Fibroblast of lung (primary cell): ENCODE measurements at regions not wholly inside any gene's neighbourhood (a gene's known extent, or its start where the extent isn't known, plus 50 kb on each side); places are given as distances from the start of the nearest gene placed in this dataset.

Experiments used
- DNase-seq, 2 donors: peaks; one replicate each; pipeline versions ENCODE4 v3.0.0 to v3.0.0-alpha.2; 2010; ENCODE audit warnings: low read depth in 2 of 2
- H2AFZ ChIP-seq: 2 replicates; pipeline ENCODE4 v1.5.1; 2012; ENCODE audit warnings: low read length, control low read depth, inconsistent platforms
- H3K27ac ChIP-seq: 2 replicates; pipeline ENCODE4 v1.5.1; 2011; ENCODE audit warnings: low read length, control low read depth; ENCODE audit not compliant: insufficient read depth
- H3K27me3 ChIP-seq: 2 replicates; pipeline ENCODE4 v1.5.1; 2011; ENCODE audit warnings: mild to moderate bottlenecking, low read length; ENCODE audit not compliant: control insufficient read depth, insufficient read depth
- H3K36me3 ChIP-seq: 2 replicates; pipeline ENCODE4 v1.5.1; 2011; ENCODE audit warnings: low read length; ENCODE audit not compliant: control insufficient read depth, insufficient read depth
- H3K4me1 ChIP-seq: 2 replicates; pipeline ENCODE4 v1.5.1; 2011; ENCODE audit warnings: low read length; ENCODE audit not compliant: control insufficient read depth, insufficient read depth; ENCODE audit errors: extremely low read depth
- H3K4me2 ChIP-seq: 2 replicates; pipeline ENCODE4 v1.5.1; 2011; ENCODE audit warnings: low read length, control low read depth; ENCODE audit not compliant: insufficient read depth; ENCODE audit errors: extremely low read depth
- H3K4me3 ChIP-seq, 4 experiments: fragments of 200-600 bp in 1 of 4; sonication (generic) in 1 of 4; replicated peaks in 1 of 4; 2 replicates each; pipeline ENCODE4 v1.5.1; 2011 to 2016; ENCODE audit warnings: low read length in 4 of 4, low read depth in 3 of 4, mild to moderate bottlenecking in 3 of 4, control low read depth in 2 of 4, inconsistent platforms in 1 of 4, mixed read lengths in 1 of 4; ENCODE audit not compliant: insufficient read depth in 1 of 4; ENCODE audit errors: control extremely low read depth in 1 of 4
- H3K79me2 ChIP-seq: 2 replicates; pipeline ENCODE4 v1.5.1; 2012; ENCODE audit warnings: mild to moderate bottlenecking, low read length, inconsistent platforms; ENCODE audit not compliant: control insufficient read depth, insufficient read depth
- H3K9ac ChIP-seq: 2 replicates; pipeline ENCODE4 v1.5.1; 2011; ENCODE audit warnings: mild to moderate bottlenecking, low read length, control low read depth; ENCODE audit not compliant: insufficient read depth
- H3K9me3 ChIP-seq: 2 replicates; pipeline ENCODE4 v1.5.1; 2012; ENCODE audit warnings: low read depth, low read length; ENCODE audit not compliant: control insufficient read depth, insufficient read depth
- H4K20me1 ChIP-seq: 2 replicates; pipeline ENCODE4 v1.5.1; 2011; ENCODE audit warnings: low read length; ENCODE audit not compliant: control insufficient read depth, insufficient read depth; ENCODE audit errors: extremely low read depth
- CTCF ChIP-seq, 2 donors: IDR thresholded peaks in 1 of 2; conservative IDR thresholded peaks in 1 of 2; 1 replicate in 1 of 2; 2 replicates in 1 of 2; pipeline ENCODE4 v1.5.1; 2011 to 2012; ENCODE audit warnings: low read length in 2 of 2, control low read depth in 1 of 2, inconsistent platforms in 1 of 2, low read depth in 1 of 2, mild to moderate bottlenecking in 1 of 2
- EZH2 ChIP-seq: IDR thresholded peaks from 2 replicates; pipeline ENCODE4 v1.5.1; 2012; ENCODE audit warnings: low read length, control low read depth, mild to moderate bottlenecking; ENCODE audit errors: missing control alignments

DNA sequence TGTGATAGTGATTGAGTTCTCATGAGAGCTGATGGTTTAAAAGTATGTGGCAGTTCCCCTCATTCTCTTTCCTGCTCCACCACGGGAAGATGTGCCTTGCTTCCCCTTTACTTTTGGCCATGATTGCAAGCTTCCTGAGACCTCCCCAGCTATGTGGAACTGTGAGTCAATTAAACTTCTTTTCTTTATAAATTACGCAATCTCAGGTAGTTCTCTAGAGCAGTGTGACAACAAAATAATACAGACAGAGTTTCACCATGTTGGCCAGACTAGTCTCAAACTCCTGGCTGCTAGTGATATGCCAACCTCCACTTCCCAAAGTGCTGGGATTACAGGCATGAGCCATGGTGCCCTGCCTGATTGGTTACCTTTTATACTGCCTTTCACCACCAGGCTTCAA is 755.2 kb downstream of the METTL15 start:
- Histone ChIP-seq H3K27ac (no peak overlapping the region), H2AFZ (no peak overlapping the region), H4K20me1 (no peaks in the 10 kb centered on the region), H3K36me3 (no peaks in the 10 kb centered on the region), H3K9me3 (no peaks in the 10 kb centered on the region), H3K79me2 (no peaks in the 10 kb centered on the region), H3K4me3 (no peak overlapping the region), H3K4me1 (no peaks in the 10 kb centered on the region), H3K27me3 (no peaks in the 10 kb centered on the region), H3K9ac (no peak overlapping the region), H3K4me2 (no peak overlapping the region)
- DNase-seq: no peak
- TF ChIP-seq CTCF (conservative IDR thresholded peaks at IDR 0.05 in 1 of 2, IDR thresholded peaks at IDR 0.05 in 1 of 2; ENCODE audit: low read depth in 1 of 2, low read length in 2 of 2) (no peak), EZH2 (no peak)

- peak; percentile 53 to 63 for DNase-seq
- H3K27ac ChIP-seq: no peak overlapping the region
- H4K20me1 ChIP-seq: no peaks in the 10 kb centered on the region
- no peaks in the 10 kb centered on the region for H3K27me3 ChIP-seq
- no peaks in the 10 kb centered on the region for H3K79me2 ChIP-seq
- H3K4me3 ChIP-seq: no peak overlapping the region
- no peak for TF ChIP-seq EZH2
- no peak overlapping the region for H3K9ac ChIP-seq
- no peak overlapping the region for H2AFZ ChIP-seq
- no peaks in the 10 kb centered on the region for H3K9me3 ChIP-seq
- H3K36me3 ChIP-seq: no peaks in the 10 kb centered on the region
- H3K4me1 ChIP-seq: no peaks in the 10 kb centered on the region
- no peak overlapping the region for H3K4me2 ChIP-seq
These were observed 752.7 kb downstream of the METTL15 start for GRCh38 chr11:28860893-28861292.

- H3K79me2 ChIP-seq: no peaks in the 10 kb centered on the region
- H3K27ac ChIP-seq: no peak overlapping the region
- no peaks in the 10 kb centered on the region for H3K9me3 ChIP-seq
- H3K36me3 ChIP-seq: no peaks in the 10 kb centered on the region
- TF ChIP-seq CTCF (conservative IDR thresholded peaks at IDR 0.05 in 1 of 2, IDR thresholded peaks at IDR 0.05 in 1 of 2; ENCODE audit: low read depth in 1 of 2, low read length in 2 of 2): no peak
- H3K9ac ChIP-seq: no peak overlapping the region
- H3K4me3 ChIP-seq: no peak overlapping the region
- H3K4me1 ChIP-seq: no peaks in the 10 kb centered on the region
- H3K27me3 ChIP-seq: no peaks in the 10 kb centered on the region
- no peak for DNase-seq
- no peaks in the 10 kb centered on the region for H4K20me1 ChIP-seq
- no peak overlapping the region for H2AFZ ChIP-seq
- no peak overlapping the region for H3K4me2 ChIP-seq
These were observed 749.9 kb downstream of the METTL15 start for GRCh38 chr11:28858076-28858475.

GRCh38 chr11:28849053-28849452 is 740.9 kb downstream of the METTL15 start:
- Histone ChIP-seq H3K4me1 (no peaks in the 10 kb centered on the region), H3K4me3 (no peak overlapping the region), H3K9ac (no peak overlapping the region), H3K27me3 (no peaks in the 10 kb centered on the region), H3K4me2 (no peak overlapping the region), H3K79me2 (no peaks in the 10 kb centered on the region), H4K20me1 (no peaks in the 10 kb centered on the region), H2AFZ (no peak overlapping the region), H3K36me3 (no peaks in the 10 kb centered on the region), H3K9me3 (no peaks in the 10 kb centered on the region), H3K27ac (no peak overlapping the region)
- no peak for DNase-seq
- TF ChIP-seq CTCF (conservative IDR thresholded peaks at IDR 0.05 in 1 of 2, IDR thresholded peaks at IDR 0.05 in 1 of 2; ENCODE audit: low read depth in 1 of 2, low read length in 2 of 2): no peak
- no peak for TF ChIP-seq EZH2
